Epithelial cell of esophagus (primary cell): ENCODE measurements at regions not wholly inside any gene's neighbourhood (a gene's known extent, or its start where the extent isn't known, plus 50 kb on each side); places are given as distances from the start of the nearest gene placed in this dataset.
A peak's percentile ranks its signal among the peaks of the same experiment; 100 is the strongest.

Experiments used
- DNase-seq: peaks from one replicate; pipeline ENCODE4 v3.0.0; 2010; ENCODE audit warnings: low read depth
- H3K4me3 ChIP-seq: 2 replicates; pipeline ENCODE4 v1.5.1; 2011; ENCODE audit warnings: mild to moderate bottlenecking, low read length, control low read depth
- TF ChIP-seq, protein P1 (sequence below): IDR thresholded peaks from 2 replicates; pipeline ENCODE4 v1.5.1; 2011; ENCODE audit warnings: low read depth, mild to moderate bottlenecking, low read length, control low read depth, inconsistent platforms; ENCODE audit not compliant: insufficient read depth; ENCODE audit errors: missing control alignments

DNA sequence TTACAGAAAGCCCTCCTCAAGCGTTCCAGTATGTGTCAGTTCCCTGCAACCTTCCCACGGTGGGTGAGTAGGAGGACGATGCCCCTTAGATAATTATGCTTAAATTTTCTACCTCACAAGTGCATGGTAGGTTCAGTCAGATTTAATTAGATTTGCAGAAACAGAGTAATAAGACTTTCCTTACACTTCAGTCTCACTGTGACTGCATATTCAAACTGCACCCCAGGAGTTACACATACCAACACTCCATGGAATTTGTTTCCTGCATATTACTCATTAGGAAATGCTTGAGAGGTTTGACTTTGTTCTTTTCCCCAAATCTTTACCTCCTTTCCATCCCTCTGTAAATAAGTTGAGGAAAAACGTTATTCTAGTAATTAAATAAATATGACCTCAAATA, 108.8 kb downstream of the ARRDC4 start:
- no peak overlapping the region for H3K4me3 ChIP-seq
- TF ChIP-seq, protein P1, sequence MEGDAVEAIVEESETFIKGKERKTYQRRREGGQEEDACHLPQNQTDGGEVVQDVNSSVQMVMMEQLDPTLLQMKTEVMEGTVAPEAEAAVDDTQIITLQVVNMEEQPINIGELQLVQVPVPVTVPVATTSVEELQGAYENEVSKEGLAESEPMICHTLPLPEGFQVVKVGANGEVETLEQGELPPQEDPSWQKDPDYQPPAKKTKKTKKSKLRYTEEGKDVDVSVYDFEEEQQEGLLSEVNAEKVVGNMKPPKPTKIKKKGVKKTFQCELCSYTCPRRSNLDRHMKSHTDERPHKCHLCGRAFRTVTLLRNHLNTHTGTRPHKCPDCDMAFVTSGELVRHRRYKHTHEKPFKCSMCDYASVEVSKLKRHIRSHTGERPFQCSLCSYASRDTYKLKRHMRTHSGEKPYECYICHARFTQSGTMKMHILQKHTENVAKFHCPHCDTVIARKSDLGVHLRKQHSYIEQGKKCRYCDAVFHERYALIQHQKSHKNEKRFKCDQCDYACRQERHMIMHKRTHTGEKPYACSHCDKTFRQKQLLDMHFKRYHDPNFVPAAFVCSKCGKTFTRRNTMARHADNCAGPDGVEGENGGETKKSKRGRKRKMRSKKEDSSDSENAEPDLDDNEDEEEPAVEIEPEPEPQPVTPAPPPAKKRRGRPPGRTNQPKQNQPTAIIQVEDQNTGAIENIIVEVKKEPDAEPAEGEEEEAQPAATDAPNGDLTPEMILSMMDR: no peak
- peak; percentile 25 for DNase-seq

- DNase-seq: no peak
- no peak overlapping the region for H3K4me3 ChIP-seq
- TF ChIP-seq, protein P1: no peak
These were observed 109.6 kb downstream of the ARRDC4 start for GRCh38 chr15:98070137-98070536.

GRCh38 chr15:98071786-98072185, 111.3 kb downstream of the ARRDC4 start:
- no peak overlapping the region for H3K4me3 ChIP-seq
- DNase-seq: no peak
- TF ChIP-seq, protein P1: no peak

DNA sequence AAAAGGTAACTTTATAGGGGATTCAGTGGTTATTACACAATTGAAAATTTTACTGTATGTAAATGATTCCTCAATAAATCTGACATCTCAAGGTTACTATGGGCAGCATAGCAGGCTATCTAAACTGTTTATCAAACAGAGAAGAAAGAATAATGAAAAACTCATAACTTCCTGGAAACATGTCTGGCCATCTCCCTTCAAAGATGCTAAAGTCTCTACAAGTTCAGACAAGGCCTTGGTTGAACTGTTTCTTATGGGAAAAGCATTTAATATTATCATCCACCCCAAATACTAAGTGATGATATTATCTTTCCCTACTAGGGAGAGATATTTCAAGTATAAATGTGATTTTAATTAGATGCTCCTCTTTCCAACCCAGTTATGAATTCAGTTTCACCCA, 114.9 kb downstream of the ARRDC4 start:
- TF ChIP-seq, protein P1: no peak
- peak; percentile 69 for DNase-seq
- no peak overlapping the region for H3K4me3 ChIP-seq

DNA sequence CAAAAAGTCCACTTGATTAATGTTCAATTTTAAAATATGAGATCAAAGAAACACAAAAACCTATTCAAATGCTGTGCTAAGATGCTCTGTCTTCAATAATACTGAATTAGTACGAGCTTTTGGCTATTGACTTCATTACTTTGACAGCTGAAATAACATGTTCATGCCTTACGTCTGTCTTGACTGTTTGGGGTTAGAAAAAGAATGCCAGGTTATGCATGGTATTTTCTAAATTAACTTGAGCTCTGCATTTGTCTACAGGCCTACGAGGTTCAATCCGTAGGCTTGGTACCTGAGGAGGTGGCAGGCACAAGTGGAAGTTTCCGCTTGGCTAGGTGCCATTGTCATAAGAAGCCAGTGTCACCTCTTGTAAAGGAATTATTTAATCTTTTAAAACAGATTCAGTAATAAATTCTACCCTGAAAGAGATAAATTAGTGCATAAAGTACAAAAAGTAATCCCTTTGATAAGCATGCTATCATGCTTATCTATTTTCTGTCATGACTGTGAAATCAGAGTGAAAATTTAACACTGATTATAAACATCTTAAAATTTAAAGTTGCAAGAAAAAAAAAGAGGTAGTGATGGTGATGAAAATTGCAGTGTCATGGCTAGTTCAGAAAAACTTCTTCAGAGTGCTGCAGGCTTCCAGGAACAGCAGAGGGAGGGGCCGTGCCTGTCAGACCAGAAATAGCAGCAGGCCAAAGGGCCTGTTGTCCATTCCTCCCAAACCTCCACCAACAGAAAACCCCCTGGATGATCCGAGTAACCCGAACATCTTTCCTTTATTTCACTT, 115.7 kb downstream of the ARRDC4 start:
- TF ChIP-seq, protein P1: no peak
- H3K4me3 ChIP-seq: no peak overlapping the region
- peak; percentile 25 for DNase-seq

GRCh38 chr15:98077186-98077585, 116.7 kb downstream of the ARRDC4 start:
- H3K4me3 ChIP-seq: no peak overlapping the region
- peak; percentile 42 for DNase-seq
- TF ChIP-seq, protein P1: no peak

- DNase-seq: peak; percentile 27
- no peak overlapping the region for H3K4me3 ChIP-seq
- TF ChIP-seq, protein P1: no peak
These were observed 120.3 kb downstream of the ARRDC4 start for GRCh38 chr15:98080791-98081190.
